GM21526 (cell line): ENCODE measurements at regions not wholly inside any gene's neighbourhood (a gene's known extent, or its start where the extent isn't known, plus 50 kb on each side); places are given as distances from the start of the nearest gene placed in this dataset.
"Not testable (repeated sequence)": the region's sequence is repeated elsewhere in the genome, so short reads cannot be mapped to it uniquely, and the experiment has no call there.

Experiments used
- ATAC-seq: cut with Tn5 transposase; IDR thresholded peaks from one replicate; pipeline ENCODE4 v1.9.1; 2021; ENCODE audit warnings: moderate library complexity; ENCODE audit not compliant: unreplicated experiment, low FRiP score

DNA sequence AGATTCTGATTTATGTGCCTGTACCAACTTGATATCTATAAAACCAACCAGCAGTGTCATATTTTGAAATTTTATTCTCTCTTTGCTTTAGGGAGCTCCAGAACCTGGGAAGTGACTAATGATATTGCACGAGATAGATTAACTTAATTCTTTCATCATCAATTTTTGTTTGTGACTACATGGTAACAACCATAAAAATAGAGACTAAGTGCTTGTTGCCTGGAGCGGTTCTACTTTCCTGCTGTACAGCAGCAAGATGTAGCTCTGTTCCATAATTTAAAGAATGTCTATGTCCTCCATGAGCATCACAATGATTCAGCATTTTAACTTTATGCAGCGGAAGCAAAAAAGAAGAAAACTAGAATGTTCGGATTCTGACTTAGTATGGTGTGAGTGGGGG, 275.6 kb downstream of the KLF5 start:
- ATAC-seq = no peak

- ATAC-seq = no peak
These were observed 272.8 kb downstream of the KLF5 start for GRCh38 chr13:73331556-73331955.

DNA sequence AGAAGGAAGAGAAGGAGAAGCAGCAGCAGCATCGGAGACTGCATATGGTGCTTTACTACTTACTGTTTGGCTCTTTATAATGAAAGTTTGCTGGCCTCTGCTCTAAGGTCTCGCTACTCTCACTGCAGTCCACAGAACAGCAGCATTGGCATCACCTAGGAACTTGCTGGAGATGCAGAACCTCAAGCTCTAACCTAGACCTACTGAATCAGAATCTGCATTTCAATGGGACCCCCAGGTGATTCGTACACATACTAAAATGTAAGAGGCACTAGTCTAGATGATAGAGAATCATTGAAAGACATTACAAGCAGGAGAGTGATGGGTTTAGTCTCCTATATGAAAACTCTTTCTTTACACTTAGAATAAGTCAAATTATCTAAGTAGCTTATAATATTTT, 270.6 kb downstream of the KLF5 start:
- ATAC-seq = no peak

DNA sequence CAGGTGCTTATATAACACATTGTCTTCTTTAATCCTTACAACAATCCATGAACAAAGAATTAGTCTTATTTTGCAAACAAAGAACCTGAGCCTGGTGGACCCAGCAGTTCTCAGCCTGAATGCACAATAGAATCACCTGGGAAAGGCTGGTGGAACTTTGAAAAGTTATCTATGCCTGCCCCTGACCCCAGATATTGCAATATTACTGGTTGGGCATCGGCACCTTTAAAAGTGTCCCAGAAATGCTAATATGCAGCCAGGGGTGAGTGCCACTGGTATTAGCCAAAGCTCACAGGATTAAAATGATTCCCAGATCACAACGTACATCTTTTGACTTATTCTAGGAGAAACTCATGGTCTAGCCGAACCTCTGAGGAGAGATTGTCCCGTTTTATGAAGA, 268.8 kb downstream of the KLF5 start:
- ATAC-seq = no peak

GRCh38 chr13:73325723-73326558, 267.1 kb downstream of the KLF5 start:
- ATAC-seq = no peak

DNA sequence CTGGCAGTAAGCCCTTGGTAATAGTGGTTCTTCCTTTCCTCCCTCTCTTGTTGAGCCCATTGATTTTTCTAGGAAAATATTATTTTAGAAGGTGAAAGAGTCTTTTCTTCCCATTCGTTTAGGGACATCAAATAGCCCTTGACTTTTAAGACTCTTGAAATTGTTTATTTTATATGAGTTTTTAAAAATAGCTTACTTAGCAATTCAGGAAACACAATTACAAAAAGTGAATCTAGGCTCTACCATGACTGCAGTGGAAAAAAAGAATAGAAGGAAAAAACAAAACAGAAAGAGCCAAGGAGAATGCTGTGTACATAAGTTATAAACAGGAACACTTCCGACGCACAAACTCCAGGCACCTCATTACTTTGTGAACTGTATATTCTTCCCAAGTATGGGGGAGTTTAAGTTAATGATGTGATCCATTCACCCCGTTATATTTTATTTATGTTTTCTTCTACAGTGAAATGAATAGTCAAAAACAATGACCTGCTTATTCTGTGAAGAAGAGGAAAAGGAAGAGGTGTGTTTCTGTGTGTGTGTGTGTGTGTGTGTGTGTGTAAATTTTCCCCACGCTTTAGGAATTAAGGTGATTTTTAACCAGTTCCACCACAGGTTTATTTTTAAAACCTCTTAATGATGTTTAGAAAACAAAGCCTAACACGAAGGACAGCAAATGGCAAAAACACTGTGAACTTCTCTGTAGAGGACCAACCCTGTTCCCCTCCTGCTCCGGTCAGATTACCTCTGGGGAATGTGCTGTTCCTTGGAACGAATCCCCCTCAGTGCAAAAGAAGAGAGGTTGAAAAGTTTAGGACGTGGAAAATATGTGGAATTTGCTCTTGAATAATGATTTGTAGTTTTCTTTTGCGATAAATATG, 266.3 kb downstream of the KLF5 start:
- ATAC-seq = no peak

DNA sequence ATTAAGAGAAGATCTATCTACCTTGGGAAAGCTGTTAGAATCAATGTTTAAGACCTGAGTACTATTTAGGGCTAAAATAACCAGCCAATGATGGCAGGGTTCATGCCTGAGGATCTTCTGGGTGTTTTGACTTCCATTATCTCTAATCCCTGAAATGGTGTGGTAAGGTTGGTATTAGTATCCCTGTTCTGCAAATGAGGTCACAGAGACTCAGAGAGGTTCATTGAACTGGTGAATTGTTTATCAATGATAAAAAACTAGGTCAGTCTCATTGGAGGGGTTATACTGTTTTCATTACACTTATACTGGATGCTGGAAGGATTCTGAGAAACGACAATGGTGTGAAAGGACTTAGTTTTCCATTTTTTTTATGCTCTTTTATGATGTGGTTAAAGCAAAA, 264.8 kb downstream of the KLF5 start:
- no peak for ATAC-seq

DNA sequence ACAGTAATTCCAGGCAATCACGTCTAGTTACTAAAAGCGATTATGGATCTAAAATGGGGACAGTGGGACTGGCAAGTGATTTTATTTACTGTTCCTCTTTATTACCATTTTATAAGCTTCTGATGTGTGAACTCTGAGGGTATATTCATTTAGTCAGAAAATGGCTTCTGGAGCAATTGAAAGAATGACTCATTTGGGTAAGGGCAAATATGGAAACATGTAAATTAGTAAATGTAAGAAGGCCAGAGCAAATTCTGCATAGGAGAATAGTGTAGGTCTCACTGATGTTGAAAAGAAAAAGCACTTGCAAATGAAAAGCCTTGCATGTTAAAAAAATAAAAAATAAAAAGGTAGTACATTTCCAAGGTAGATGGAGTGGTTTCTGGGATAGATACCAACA, 262.2 kb downstream of the KLF5 start:
- ATAC-seq = no peak

- ATAC-seq = no peak
These were observed 258.3 kb downstream of the KLF5 start for GRCh38 chr13:73317140-73317539.

GRCh38 chr13:73310366-73310765, 251.6 kb downstream of the KLF5 start:
- ATAC-seq = no peak

- ATAC-seq = no peak
These were observed 248.7 kb downstream of the KLF5 start for GRCh38 chr13:73307481-73307880.

- ATAC-seq = no peak
These were observed 247.9 kb downstream of the KLF5 start for GRCh38 chr13:73306688-73307087.

DNA sequence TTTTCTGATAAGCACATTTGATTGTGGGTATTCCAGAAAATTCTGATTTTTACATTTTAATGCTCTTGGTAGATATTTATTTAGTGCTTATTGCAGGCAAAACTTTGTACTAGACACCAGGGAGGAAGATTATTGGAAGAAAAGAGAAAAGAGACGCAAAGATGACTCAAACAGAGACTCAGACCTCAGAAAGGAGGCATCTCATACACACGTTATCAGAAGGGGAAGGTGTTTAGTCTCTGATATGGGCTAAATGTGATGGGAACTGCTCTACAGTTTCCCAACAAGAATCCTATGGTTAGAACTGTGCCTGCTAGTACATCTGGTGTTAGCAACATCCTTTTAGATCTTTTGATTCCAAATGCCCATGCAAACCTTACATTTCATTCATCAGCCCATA, 245.6 kb downstream of the KLF5 start:
- no peak for ATAC-seq

GRCh38 chr13:73303851-73304250, 245.0 kb downstream of the KLF5 start:
- no peak for ATAC-seq

- not testable (repeated sequence) for ATAC-seq
These were observed 242.8 kb downstream of the KLF5 start for GRCh38 chr13:73301622-73302021.

- no peak for ATAC-seq
These were observed 242.1 kb downstream of the KLF5 start for GRCh38 chr13:73300718-73301425.

GRCh38 chr13:73299787-73300186, 241.0 kb downstream of the KLF5 start:
- no peak for ATAC-seq

DNA sequence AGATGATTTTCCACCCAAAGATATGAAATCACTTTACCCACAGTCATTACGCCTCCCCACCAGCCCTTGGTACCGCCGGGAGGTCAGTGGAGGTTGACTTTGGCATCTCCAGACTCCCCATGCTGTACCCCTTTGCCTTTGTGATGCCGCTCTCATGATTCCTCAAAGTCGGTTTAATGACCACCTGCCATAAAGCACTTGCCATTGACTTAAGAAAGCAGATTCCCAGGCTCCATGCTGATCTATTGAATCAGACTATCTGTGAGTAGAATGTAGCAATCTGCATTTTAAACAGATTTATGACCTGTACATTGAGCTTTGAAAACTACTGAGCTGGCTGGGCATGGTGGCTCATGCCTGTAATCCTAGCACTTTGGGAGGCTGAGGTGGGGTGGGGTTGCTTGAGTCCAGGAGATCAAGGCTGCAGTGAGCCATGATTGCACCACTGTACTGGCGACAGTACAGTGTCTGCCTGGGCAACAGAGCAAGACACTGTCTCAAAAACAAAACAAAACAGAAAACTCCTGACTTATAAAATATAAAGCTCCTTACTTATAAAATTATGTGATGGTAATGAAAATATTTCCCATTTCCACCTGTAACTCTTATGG, 235.2 kb downstream of the KLF5 start:
- no peak for ATAC-seq

GRCh38 chr13:73292127-73292526, 233.3 kb downstream of the KLF5 start:
- no peak for ATAC-seq

- ATAC-seq = no peak
These were observed 232.0 kb downstream of the KLF5 start for GRCh38 chr13:73290844-73291243.

- no peak for ATAC-seq
These were observed 229.8 kb downstream of the KLF5 start for GRCh38 chr13:73288596-73288995.
